COLO668 (cell line): ENCODE measurements at regions not wholly inside any gene's neighbourhood (a gene's known extent, or its start where the extent isn't known, plus 50 kb on each side); places are given as distances from the start of the nearest gene placed in this dataset.

Experiments used
- DNase-seq: peaks from one replicate; lab custom pipeline; 2025; ENCODE audit not compliant: unreplicated experiment; lab: John Stamatoyannopoulos, UW

GRCh38 chr20:10802236-10802635 lies 128.4 kb upstream of the JAG1 start:
- DNase-seq = no peak

- DNase-seq = no peak
Measured at GRCh38 chr20:10805764-10806163, 132.0 kb upstream of the JAG1 start.

- no peak for DNase-seq
Measured at GRCh38 chr20:10806539-10806938, 132.7 kb upstream of the JAG1 start.

- DNase-seq = no peak
Measured at GRCh38 chr20:10807013-10807412, 133.2 kb upstream of the JAG1 start.

GRCh38 chr20:10812759-10813327 lies 139.0 kb upstream of the JAG1 start:
- no peak for DNase-seq

GRCh38 chr20:10823585-10823984 lies 149.8 kb upstream of the JAG1 start:
- no peak for DNase-seq

GRCh38 chr20:10824750-10825500 lies 151.1 kb upstream of the JAG1 start:
- DNase-seq = no peak

- DNase-seq = no peak
Measured at GRCh38 chr20:10826111-10826510, 152.3 kb upstream of the JAG1 start.

GRCh38 chr20:10828180-10828579 lies 154.4 kb upstream of the JAG1 start:
- DNase-seq = no peak

- no peak for DNase-seq
Measured at GRCh38 chr20:10832141-10832540, 158.3 kb upstream of the JAG1 start.

GRCh38 chr20:10837901-10838300 lies 164.1 kb upstream of the JAG1 start:
- no peak for DNase-seq

- no peak for DNase-seq
Measured at GRCh38 chr20:10842116-10842515, 168.3 kb upstream of the JAG1 start.

- no peak for DNase-seq
Measured at GRCh38 chr20:10843146-10843711, 169.4 kb upstream of the JAG1 start.

GRCh38 chr20:10846766-10847165 lies 173.0 kb upstream of the JAG1 start:
- DNase-seq = no peak

GRCh38 chr20:10848810-10849370 lies 175.1 kb upstream of the JAG1 start:
- DNase-seq = peak; percentile 16

GRCh38 chr20:10853176-10853575 lies 179.4 kb upstream of the JAG1 start:
- no peak for DNase-seq

GRCh38 chr20:10853731-10854130 lies 179.9 kb upstream of the JAG1 start:
- no peak for DNase-seq

- DNase-seq = no peak
Measured at GRCh38 chr20:10854976-10855375, 181.2 kb upstream of the JAG1 start.

- DNase-seq = no peak
Measured at GRCh38 chr20:10855778-10856177, 182.0 kb upstream of the JAG1 start.

- no peak for DNase-seq
Measured at GRCh38 chr20:10856237-10857015, 182.6 kb upstream of the JAG1 start.

- no peak for DNase-seq
Measured at GRCh38 chr20:10857352-10858070, 183.7 kb upstream of the JAG1 start.
